ENCODE measurements at regions not wholly inside any gene's neighbourhood (a gene's known extent, or its start where the extent isn't known, plus 50 kb on each side); places are given as distances from the start of the nearest gene placed in this dataset.

DNA sequence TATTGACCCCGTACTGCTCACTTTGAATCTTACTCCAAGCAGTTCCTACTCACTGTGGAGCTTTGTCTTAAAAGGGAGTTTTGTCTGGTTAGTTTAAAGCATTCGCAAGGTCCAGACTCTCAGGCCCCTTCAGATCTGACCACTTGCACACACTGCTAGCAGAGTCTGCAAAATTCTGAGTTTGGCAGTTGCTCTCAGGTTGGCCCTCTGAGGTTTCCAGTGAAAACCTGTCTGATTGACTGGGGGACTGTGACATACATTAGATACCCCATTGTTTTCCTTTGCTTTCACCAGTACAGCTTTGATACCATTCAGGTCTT, 149.2 kb downstream of the XPNPEP1 start:
- TF ChIP-seq, protein P1, sequence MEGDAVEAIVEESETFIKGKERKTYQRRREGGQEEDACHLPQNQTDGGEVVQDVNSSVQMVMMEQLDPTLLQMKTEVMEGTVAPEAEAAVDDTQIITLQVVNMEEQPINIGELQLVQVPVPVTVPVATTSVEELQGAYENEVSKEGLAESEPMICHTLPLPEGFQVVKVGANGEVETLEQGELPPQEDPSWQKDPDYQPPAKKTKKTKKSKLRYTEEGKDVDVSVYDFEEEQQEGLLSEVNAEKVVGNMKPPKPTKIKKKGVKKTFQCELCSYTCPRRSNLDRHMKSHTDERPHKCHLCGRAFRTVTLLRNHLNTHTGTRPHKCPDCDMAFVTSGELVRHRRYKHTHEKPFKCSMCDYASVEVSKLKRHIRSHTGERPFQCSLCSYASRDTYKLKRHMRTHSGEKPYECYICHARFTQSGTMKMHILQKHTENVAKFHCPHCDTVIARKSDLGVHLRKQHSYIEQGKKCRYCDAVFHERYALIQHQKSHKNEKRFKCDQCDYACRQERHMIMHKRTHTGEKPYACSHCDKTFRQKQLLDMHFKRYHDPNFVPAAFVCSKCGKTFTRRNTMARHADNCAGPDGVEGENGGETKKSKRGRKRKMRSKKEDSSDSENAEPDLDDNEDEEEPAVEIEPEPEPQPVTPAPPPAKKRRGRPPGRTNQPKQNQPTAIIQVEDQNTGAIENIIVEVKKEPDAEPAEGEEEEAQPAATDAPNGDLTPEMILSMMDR (conservative IDR thresholded peaks at IDR 0.05) = peak; percentile 7
- H3K9me3 Mint-ChIP-seq = no peaks in the 10 kb centered on the region

GRCh38 chr10:109773288-109774120, 149.8 kb downstream of the XPNPEP1 start:
- TF ChIP-seq, protein P1 (conservative IDR thresholded peaks at IDR 0.05) = peak; percentile 86
- no peak overlapping the region for H3K4me3 Mint-ChIP-seq
- no peak overlapping the region for H3K27ac Mint-ChIP-seq
- H3K36me3 Mint-ChIP-seq = no peaks in the 10 kb centered on the region
- no peak for DNase-seq (ENCODE audit: extremely low spot score, unreplicated experiment)
- no peaks in the 10 kb centered on the region for H3K27me3 Mint-ChIP-seq
- no peaks in the 10 kb centered on the region for H3K9me3 Mint-ChIP-seq
- H3K4me1 Mint-ChIP-seq (ENCODE audit: unreplicated experiment) = no peaks in the 10 kb centered on the region

More for the DNA sequence above, 149.2 kb downstream of the XPNPEP1 start:
- no peaks in the 10 kb centered on the region for H3K27me3 Mint-ChIP-seq
- DNase-seq (ENCODE audit: extremely low spot score, unreplicated experiment) = no peak
- H3K36me3 Mint-ChIP-seq = no peaks in the 10 kb centered on the region
- no peak overlapping the region for H3K27ac Mint-ChIP-seq
- H3K4me1 Mint-ChIP-seq (ENCODE audit: unreplicated experiment) = no peaks in the 10 kb centered on the region
- no peak overlapping the region for H3K4me3 Mint-ChIP-seq

DNA sequence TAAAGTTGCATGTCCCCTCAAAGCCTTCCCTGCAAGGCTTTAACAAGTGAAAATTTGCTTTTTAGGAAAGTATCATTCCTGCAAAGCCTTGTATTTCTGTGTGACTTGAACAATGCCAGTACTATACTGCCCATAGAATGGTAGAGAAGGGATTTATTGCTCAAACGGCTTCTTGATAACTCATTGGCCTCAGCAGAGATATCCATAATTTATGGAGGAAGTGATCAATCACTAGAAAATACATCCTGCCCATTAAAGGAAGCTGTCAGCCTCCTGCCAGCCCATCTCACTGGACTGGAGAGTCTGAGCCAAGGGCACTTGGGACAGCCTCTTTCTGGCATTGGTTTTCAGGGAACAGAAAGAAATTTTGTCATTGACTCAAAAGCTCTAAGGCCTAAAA, 152.6 kb downstream of the XPNPEP1 start:
- TF ChIP-seq, protein P1 (conservative IDR thresholded peaks at IDR 0.05) = no peak
- Mint-ChIP-seq H3K27ac (no peak overlapping the region), H3K4me1 (ENCODE audit: unreplicated experiment) (no peaks in the 10 kb centered on the region), H3K27me3 (no peaks in the 10 kb centered on the region), H3K36me3 (no peaks in the 10 kb centered on the region), H3K4me3 (no peak overlapping the region), H3K9me3 (no peaks in the 10 kb centered on the region)
- no peak for DNase-seq (ENCODE audit: extremely low spot score, unreplicated experiment)

DNA sequence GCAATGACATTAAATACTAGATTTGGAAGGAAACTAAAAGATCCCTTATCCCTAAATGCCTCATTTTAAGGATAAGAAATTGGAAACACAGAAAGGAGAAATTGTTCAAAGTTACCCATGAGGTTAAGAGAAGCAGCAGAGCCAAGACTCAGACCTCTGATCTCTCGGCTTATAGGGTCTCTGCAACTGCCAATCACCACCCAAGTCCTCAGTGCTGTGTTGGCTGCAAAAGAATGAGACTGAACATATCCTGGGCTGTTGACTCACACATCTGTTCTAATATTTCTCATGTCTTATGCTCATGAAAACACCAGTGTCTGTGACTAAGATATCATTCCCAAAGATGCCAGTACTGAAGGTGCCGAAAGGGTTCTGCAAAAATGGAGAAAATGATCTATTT, 153.3 kb downstream of the XPNPEP1 start:
- no peak for DNase-seq (ENCODE audit: extremely low spot score, unreplicated experiment)
- no peaks in the 10 kb centered on the region for H3K9me3 Mint-ChIP-seq
- H3K27ac Mint-ChIP-seq = no peak overlapping the region
- H3K36me3 Mint-ChIP-seq = no peaks in the 10 kb centered on the region
- no peaks in the 10 kb centered on the region for H3K27me3 Mint-ChIP-seq
- H3K4me1 Mint-ChIP-seq (ENCODE audit: unreplicated experiment) = no peaks in the 10 kb centered on the region
- TF ChIP-seq, protein P1 (conservative IDR thresholded peaks at IDR 0.05) = no peak
- no peak overlapping the region for H3K4me3 Mint-ChIP-seq

GRCh38 chr10:109765838-109766237, 157.5 kb downstream of the XPNPEP1 start:
- TF ChIP-seq, protein P1 (conservative IDR thresholded peaks at IDR 0.05) = no peak
- no peaks in the 10 kb centered on the region for H3K27me3 Mint-ChIP-seq
- no peaks in the 10 kb centered on the region for H3K36me3 Mint-ChIP-seq
- H3K4me3 Mint-ChIP-seq = no peak overlapping the region
- H3K4me1 Mint-ChIP-seq (ENCODE audit: unreplicated experiment) = no peaks in the 10 kb centered on the region
- no peaks in the 10 kb centered on the region for H3K9me3 Mint-ChIP-seq
- no peak overlapping the region for H3K27ac Mint-ChIP-seq
- no peak for DNase-seq (ENCODE audit: extremely low spot score, unreplicated experiment)

Measured in type B pancreatic cell (in vitro differentiated cells).